ENCODE measurements at regions not wholly inside any gene's neighbourhood (a gene's known extent, or its start where the extent isn't known, plus 50 kb on each side); places are given as distances from the start of the nearest gene placed in this dataset.

DNA sequence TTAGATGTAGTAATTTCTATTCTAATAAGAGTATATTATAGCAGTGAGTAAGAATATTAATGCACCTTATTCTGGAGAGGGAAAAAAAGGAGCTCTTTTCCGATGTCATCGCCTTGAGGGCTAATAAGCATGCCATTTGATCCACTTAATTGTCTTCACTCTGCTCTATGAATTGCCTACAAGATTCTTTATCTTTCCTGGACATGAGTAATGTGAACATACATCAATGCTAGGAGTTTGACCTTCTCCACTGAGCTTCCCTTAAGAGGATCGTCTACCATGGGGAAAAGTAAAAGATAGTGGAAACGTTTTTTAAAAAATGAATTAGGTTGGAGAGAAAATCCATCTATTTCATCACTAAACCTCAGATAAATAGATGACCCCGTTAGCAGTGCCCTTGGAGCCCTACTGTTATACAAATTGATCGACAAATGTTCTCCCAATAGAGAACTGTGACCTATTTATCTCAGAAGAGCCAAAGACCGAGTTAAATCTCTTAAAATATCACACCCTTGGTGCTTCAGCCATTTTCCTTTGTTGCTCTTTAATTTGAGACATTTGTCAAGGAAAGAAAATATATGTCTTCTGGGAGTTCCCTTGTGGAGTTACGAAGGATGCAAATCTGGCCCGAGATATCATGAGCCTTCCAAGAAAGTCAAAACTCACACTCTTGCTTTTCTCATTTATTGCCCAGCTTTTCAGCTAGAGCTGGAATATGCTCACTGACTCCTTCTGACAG, 898.5 kb downstream of the KCNJ2 start:
- in situ Hi-C loops (cut with HindIII; ENCODE audit: low sequenced_read_pairs) = no loop called here
- TF ChIP-seq, protein P1, sequence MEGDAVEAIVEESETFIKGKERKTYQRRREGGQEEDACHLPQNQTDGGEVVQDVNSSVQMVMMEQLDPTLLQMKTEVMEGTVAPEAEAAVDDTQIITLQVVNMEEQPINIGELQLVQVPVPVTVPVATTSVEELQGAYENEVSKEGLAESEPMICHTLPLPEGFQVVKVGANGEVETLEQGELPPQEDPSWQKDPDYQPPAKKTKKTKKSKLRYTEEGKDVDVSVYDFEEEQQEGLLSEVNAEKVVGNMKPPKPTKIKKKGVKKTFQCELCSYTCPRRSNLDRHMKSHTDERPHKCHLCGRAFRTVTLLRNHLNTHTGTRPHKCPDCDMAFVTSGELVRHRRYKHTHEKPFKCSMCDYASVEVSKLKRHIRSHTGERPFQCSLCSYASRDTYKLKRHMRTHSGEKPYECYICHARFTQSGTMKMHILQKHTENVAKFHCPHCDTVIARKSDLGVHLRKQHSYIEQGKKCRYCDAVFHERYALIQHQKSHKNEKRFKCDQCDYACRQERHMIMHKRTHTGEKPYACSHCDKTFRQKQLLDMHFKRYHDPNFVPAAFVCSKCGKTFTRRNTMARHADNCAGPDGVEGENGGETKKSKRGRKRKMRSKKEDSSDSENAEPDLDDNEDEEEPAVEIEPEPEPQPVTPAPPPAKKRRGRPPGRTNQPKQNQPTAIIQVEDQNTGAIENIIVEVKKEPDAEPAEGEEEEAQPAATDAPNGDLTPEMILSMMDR (IDR thresholded peaks at IDR 0.05; ENCODE audit: low read depth, low read length, missing control alignments) = no peak
- DNase-seq (ENCODE audit: low read depth) = no peak
- H3K4me3 ChIP-seq (ENCODE audit: low read depth, low read length) = no peak overlapping the region

DNA sequence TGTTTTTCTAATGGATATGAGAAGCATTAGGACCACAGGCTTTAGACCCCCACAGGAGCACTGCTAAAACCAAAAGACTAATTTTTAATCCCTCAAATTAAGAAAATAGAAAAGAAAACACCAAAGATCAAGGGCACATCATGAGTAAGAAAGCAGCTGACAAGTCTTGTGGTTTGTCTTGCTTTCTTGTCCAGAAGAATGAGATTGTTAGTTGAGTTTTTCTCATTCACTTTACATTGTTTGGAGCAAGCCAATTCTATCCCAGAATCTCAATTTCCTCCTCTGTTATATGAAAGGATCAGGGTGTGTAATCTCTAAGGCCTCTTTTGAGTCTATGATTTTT, 899.0 kb downstream of the KCNJ2 start:
- in situ Hi-C loops (cut with HindIII; ENCODE audit: low sequenced_read_pairs) = no loop called here
- no peak overlapping the region for H3K4me3 ChIP-seq (ENCODE audit: low read depth, low read length)
- TF ChIP-seq, protein P1 (IDR thresholded peaks at IDR 0.05; ENCODE audit: low read depth, low read length, missing control alignments) = no peak
- DNase-seq (ENCODE audit: low read depth) = no peak

DNA sequence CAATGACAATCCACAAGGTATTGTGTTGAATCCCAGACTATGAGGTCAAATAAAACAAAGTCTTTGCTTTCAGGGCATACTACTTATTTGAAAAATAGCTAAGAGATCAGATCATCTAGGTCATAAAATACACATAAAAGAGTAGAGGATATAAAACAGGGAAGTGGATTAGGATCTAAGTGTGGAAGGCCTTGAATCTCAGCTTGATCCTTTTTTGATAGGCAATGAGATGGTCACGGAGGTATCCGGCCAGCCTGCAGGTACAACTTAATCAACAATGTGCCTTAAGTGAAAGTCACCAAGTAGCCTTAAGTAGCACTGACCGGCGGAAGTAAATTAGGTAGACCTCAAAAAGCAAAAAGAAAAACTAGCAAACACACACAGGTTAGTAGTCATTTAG, 901.7 kb downstream of the KCNJ2 start:
- H3K4me3 ChIP-seq (ENCODE audit: low read depth, low read length) = no peak overlapping the region
- DNase-seq (ENCODE audit: low read depth) = no peak
- TF ChIP-seq, protein P1 (IDR thresholded peaks at IDR 0.05; ENCODE audit: low read depth, low read length, missing control alignments) = no peak
- in situ Hi-C loops (cut with HindIII; ENCODE audit: low sequenced_read_pairs) = no loop called here

DNA sequence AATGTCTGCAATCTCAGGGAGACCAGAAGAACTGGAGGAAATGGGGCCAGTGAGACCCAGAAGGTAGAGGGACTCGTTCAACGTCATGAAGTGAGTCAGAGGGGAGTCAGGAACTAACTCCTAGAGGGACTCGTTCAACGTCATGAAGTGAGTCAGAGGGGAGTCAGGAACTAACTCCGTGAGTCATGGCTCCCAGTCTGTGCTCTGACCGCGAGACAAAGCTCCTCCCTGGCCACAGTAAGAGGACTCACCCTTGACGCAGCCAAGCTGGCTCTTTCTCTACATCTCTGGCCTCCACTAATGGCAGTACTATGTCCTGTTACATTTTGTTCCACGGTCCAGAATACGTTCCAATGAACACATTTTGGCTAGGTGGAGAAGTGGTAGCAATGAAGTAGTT, 902.5 kb downstream of the KCNJ2 start:
- no peak overlapping the region for H3K4me3 ChIP-seq (ENCODE audit: low read depth, low read length)
- TF ChIP-seq, protein P1 (IDR thresholded peaks at IDR 0.05; ENCODE audit: low read depth, low read length, missing control alignments) = no peak
- in situ Hi-C loops (cut with HindIII; ENCODE audit: low sequenced_read_pairs) = no loop called here
- DNase-seq (ENCODE audit: low read depth) = peak; percentile 97

DNA sequence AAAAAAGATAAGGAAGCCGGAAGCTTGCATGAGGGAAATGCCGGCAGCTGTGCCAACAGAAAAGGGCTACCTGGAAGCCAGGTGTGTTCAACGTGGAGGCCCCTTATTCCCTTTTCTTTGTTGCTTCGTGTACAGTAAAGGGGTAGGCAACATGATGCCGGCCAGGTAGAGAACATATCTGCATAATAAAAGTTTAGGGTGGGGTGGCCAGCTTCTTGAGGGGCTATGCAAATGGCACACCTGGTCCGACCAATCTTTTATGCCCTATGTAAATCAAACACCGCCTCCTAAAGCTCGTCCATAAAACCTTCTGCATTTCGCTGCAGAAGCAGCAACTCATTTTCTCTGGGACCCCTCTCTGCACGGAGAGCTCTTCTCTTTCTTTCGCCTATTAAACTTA, 911.6 kb downstream of the KCNJ2 start:
- DNase-seq (ENCODE audit: low read depth) = no peak
- in situ Hi-C loops (cut with HindIII; ENCODE audit: low sequenced_read_pairs) = no loop called here
- H3K4me3 ChIP-seq (ENCODE audit: low read depth, low read length) = no peak overlapping the region
- TF ChIP-seq, protein P1 (IDR thresholded peaks at IDR 0.05; ENCODE audit: low read depth, low read length, missing control alignments) = no peak

DNA sequence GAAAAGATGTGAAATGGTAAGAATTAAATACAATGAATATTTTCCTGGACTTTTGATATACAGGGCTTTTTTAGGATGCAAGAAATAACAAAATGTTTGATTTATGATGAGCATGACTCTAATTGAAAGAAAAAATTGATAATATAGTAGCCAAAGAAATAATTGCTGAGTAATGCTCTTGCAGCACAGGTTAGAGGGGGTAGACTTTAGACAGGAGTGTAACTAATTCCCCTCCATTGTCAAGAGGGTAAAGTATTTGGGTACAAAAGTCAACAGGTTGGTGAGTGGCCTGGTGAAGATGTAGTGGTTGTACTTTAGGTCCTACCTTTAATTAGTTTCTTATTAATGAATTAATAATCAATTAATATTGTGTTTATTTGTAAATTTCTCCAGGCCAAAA, 912.3 kb downstream of the KCNJ2 start:
- no peak for DNase-seq (ENCODE audit: low read depth)
- in situ Hi-C loops (cut with HindIII; ENCODE audit: low sequenced_read_pairs) = no loop called here
- no peak overlapping the region for H3K4me3 ChIP-seq (ENCODE audit: low read depth, low read length)
- TF ChIP-seq, protein P1 (IDR thresholded peaks at IDR 0.05; ENCODE audit: low read depth, low read length, missing control alignments) = no peak

All from astrocyte of the cerebellum (primary cell).